ENCODE measurements at regions not wholly inside any gene's neighbourhood (a gene's known extent, or its start where the extent isn't known, plus 50 kb on each side); places are given as distances from the start of the nearest gene placed in this dataset.
"Not testable (repeated sequence)": the region's sequence is repeated elsewhere in the genome, so short reads cannot be mapped to it uniquely, and the experiment has no call there.

DNA sequence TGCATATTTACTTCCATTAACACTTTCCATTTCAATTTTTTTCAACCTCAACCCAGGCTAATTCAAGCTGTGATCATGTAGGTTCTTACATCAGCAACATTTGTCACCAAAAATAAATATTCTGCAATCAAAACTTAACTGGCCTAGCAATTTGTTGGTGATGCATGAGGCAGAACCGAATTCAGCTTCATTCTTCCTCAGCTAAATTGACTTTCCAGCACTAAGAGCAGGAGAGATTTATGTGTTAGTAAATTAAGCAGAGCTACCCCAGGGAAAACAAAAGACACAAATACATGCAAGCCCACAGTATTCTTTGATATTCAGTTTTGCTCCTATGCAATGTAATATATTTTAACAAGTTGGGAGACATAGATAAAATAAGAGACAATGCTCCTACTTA lies 208.7 kb upstream of the NDST3 start:
- no peak for DNase-seq (ENCODE audit: low read depth, low spot score)
- no peak overlapping the region for H3K4me3 ChIP-seq (ENCODE audit: low read length)

DNA sequence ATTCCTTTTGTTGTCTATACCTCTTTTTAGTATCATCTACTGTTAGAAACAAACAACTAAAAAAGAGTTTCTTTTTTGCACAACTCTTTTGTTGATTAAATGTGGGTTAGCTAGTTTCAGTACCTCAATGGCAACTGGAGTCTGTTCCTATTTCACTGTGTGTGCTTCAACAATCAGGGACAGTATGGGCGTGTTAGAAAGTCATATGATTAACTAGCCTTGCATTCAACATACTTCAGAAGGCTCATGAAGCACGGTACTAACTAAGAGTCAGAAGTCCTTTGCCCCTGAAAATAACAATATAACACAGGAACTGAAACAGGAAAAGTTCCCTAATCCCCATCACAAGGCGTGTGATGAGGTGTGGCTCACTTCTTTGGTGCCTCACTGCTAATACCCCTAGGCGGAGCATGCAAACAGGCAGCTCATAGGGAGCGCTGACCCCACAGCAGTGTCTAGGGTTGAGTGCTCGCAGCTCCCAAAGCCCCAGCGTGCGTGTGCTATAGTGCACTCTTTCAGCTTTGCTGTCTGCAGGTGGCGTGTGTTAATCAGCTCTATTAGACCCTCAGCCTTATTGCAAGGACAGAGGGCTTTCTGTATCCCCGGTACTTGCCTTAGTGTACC lies 203.1 kb upstream of the NDST3 start:
- DNase-seq (ENCODE audit: low read depth, low spot score), result no peak
- no peak overlapping the region for H3K4me3 ChIP-seq (ENCODE audit: low read length)

DNA sequence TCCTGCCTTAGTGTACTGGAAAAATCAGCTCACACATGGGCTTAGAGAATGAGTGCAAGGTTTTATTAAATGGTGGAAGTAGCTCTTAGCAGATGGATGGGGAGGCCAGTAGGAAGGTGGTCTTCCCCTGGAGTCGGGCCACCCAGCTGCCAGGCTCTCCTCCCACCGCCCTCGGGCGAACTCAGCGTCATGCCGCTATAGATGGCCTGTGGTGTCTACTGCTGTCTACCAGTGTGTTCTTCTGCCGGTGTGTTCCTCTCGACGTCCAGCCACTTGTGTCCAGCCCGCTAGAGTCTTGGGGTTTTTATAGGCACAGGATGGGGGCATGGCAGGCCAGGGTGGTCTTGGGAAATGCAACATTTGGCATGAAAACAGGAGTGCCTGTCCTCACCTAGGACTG lies 198.7 kb upstream of the NDST3 start:
- DNase-seq (ENCODE audit: low read depth, low spot score), result no peak
- H3K4me3 ChIP-seq (ENCODE audit: low read length), result no peak overlapping the region

DNA sequence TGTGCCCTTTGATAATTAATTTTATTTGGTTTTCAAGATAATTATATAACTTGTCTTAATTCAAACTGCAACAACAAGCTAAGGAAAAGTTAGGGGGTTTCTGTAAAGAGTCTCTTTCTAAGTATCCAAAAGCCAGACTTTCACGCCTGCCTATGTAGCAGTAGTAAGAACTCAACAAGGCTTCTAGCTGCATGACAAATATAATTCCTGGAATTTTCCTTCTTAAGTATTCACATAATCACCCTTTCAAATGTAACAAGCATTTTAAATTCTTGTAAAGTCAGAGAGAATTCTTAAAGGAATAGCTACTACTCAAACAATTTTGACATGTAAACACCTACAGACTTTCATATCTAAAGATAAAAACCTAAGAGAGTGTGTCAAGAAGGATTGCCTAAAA lies 189.7 kb upstream of the NDST3 start:
- H3K4me3 ChIP-seq (ENCODE audit: low read length), result no peak overlapping the region
- DNase-seq (ENCODE audit: low read depth, low spot score), result no peak

DNA sequence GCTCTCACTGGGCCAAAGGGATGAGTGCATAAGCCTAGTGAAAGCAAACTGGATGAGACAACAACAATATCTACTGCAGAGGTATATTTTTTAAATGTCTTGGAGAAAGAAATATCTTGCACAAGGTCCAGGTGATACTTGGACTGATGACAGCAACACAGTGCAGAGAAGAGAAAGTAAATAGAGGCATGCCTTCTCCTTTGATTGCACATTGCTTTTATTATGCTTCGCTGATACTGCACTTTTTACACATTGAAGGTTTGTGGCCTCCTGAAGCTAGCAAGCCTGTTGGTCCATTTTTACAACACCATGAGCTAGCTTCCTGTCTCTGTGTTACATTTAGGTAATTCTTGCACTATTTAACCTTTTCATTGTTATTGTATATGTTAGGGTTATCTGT lies 189.0 kb upstream of the NDST3 start:
- H3K4me3 ChIP-seq (ENCODE audit: low read length), result no peak overlapping the region
- no peak for DNase-seq (ENCODE audit: low read depth, low spot score)

DNA sequence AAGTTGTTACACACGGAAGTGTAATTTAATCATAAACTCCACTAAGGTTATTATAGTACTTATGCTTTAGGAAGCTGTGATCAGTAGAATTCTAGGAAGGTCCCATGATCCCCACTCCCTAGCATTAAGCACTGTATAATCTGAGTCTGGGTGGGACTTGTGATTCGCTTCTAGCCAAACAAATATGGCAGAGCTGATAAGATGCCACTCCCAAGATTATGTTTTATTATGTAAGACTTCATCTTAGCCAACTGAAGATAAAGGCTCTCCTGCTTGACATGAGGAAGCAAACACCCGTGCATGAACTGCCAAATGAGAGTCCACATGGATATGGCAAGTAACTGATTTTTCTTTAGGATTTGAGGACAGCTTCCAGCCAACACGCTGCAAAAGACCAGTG lies 186.4 kb upstream of the NDST3 start:
- H3K4me3 ChIP-seq (ENCODE audit: low read length), result no peak overlapping the region
- DNase-seq (ENCODE audit: low read depth, low spot score), result no peak

DNA sequence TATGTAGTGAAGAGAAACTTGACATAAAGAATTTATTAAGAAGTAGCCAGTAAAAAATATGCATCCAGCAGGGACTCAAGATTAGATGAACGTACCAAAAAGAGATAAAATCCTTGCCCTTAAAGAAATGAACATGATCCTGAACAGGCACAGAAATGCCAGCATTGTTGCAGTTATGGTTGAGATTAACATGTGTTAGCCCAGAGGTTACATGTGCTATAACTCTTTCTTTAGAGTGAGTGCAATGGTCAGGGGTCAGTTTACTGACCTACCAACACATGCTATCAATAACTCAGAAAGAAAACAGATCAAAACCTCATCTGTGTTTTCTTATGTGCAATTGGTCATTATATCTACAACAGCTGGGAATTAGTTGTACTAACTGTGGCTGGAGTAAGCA lies 166.1 kb upstream of the NDST3 start:
- no peak for DNase-seq (ENCODE audit: low read depth, low spot score)
- H3K4me3 ChIP-seq (ENCODE audit: low read length), result no peak overlapping the region

DNA sequence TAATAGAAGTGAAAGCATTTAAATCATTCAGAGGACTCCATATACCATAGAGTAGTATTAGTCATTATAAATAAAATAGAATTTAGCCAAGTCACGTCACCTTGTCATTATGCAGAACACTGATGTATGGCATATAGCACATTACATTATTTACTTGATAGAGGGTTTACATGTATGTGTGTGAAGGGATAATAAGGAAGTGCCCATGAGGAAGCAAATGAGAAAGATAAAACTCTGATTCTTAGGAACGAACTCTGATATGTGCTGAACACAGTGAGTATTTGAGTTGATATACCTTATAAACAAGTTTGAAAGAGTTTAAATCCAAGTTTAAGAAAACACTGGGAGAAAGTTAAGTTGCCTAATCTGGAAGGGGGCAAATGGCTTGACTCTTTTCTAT lies 160.5 kb upstream of the NDST3 start:
- no peak overlapping the region for H3K4me3 ChIP-seq (ENCODE audit: low read length)

DNA sequence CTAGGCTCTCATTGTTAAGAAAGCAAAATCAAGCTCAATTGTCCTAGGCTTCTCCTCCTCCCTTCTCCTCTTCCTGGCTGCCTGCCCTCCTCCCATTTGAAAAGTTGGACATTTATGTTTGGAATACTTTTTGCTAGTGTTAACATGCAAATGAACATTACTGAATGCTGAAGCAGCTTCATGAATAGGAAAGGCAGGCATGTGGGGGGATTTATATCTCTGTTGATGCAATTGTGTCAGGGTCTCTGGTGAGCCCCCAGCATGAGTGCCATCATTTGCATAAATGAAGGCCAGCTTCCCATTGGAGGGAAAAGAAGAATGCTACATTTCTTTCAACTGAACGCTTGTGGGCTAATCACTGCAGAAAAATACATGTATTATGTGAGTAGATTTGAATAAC lies 160.1 kb upstream of the NDST3 start:
- no peak for DNase-seq (ENCODE audit: low read depth, low spot score)
- no peak overlapping the region for H3K4me3 ChIP-seq (ENCODE audit: low read length)

More for the DNA sequence above, 160.5 kb upstream of the NDST3 start:
- no peak for DNase-seq (ENCODE audit: low read depth, low spot score)

DNA sequence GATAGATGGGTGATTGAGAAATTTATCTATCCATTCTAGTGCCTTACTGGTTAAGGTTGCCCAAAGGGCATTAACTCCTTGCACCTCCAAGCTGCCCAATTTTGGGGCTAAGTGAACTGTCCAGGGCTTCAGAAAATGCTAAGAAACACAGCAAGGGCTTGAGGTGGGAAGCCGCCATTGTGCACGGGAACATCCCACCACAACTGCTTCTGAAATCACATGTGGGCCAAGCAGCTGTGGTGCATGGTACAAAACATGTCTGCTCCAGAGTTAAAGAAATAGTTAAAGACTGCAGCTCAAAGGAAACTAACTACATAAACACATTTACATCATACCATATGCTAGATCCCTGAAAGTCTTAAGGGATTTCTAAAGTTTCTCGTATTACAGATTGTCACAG lies 144.3 kb upstream of the NDST3 start:
- DNase-seq (ENCODE audit: low read depth, low spot score), result no peak
- H3K4me3 ChIP-seq (ENCODE audit: low read length), result no peak overlapping the region

DNA sequence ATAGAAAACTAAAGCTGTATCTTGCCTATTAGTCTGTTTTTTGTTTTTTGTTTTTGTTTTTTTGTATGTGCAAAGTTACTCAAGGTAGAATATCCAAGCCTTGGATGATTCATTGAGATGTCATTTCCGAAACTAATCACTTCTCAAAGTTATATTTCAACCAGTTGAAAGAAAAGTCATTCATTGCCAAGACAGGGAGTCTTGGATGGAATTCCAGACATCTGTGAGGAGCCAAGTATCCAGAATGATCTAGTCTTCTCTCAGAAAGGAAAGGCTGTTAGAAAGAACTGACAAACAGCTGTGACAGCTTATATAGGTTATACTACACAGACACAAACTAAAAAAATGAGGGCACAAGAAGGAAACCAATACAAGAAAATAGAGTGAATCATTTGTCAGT lies 141.1 kb upstream of the NDST3 start:
- DNase-seq (ENCODE audit: low read depth, low spot score), result no peak
- H3K4me3 ChIP-seq (ENCODE audit: low read length), result no peak overlapping the region

DNA sequence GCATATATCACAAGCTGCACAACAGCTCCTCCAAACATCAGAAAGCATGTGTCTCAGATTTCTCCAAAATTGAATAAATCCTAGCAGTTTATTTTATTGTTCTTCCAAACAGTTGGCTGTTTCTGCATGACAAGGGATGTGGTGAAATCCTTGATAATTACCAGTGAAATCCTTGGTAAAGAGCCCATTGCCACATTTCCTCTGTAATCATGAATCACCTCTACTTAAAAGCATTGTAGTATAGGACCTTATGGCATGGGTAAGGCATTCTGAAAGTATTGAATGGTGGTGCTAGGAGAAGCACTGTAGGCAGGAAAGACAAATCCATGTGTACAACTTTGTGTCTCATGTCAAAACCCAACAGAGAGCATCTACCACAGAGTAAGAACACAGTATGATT lies 135.8 kb upstream of the NDST3 start:
- DNase-seq (ENCODE audit: low read depth, low spot score), result no peak
- H3K4me3 ChIP-seq (ENCODE audit: low read length), result no peak overlapping the region

DNA sequence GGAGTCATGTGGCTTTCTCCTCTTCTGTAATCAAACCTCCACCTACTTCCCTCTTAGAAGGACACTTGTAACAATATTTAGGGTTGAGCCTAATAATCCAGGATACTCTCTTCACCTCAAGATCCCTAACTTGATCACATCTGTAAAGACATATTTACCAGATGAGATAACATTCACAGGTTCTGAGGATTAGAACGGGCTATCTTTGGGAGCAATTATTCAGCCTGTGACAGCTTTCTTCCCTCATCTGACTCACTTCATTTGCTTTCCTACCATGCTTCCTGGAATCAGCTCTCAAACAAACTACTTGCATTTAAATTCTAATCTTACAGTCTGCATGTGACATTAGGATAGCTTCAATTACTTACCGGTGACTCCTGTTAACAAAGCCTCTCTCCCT lies 133.5 kb upstream of the NDST3 start:
- DNase-seq (ENCODE audit: low read depth, low spot score), result no peak
- no peak overlapping the region for H3K4me3 ChIP-seq (ENCODE audit: low read length)

DNA sequence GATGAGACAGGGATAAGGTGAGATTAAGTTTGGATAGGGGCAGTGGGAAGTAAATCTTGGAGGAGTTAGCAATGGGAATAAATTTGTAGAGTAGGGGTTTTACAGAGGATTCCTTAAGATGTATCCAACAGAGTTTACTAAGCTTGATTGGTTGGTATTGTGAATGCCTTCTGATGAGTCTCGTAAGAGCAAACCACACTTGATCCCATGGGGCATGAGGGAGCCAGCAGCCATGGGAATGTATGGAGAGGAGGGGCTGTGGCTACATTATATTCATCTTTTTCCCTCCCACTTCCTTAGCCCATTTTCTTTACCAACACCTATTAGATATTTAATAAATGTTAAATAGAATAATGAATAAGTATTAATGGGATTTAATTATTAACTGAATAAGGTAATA lies 126.6 kb upstream of the NDST3 start:
- no peak overlapping the region for H3K4me3 ChIP-seq (ENCODE audit: low read length)
- DNase-seq (ENCODE audit: low read depth, low spot score), result no peak

DNA sequence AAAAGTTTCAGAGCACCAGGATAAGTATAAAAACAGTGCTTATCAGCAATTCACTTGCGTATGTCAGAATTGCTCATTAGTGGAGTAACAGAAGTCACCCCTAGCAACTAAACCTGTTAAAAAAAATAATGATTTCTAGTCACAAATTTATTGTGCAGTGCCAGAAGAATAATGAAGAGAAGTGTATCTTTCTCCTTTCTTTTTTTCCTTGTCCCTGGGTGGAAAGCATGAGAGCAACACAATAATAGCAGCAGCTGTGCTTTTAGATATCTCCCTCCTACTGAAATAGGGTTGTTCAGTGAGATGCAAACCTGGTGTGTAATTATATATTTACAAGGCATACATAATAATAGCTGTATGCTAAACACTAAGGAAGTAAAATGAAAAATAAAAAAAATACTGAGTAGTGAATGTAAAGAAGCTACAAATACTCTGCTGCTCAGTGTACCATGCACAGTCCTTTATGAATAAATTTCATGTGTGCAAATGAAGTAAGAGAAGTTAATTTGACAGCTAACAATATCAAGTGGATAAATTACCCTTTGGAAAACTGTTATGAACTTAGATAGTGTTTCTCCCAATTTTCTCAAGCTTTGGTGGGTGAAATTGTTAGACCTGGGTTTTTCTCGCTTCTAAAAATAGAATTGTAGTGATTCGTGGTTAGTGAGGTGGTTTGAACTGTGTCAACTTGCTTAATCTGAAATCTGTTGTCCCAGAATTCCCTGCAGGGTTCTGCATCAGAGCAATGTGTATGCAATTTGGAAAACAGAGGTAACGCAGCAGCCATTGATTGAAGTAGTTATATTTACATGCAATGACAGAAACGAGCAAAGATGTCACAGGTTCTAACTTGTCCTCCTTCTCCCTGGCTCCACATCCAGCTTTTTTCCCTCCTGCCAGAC lies 125.7 kb upstream of the NDST3 start:
- no peak for DNase-seq (ENCODE audit: low read depth, low spot score)
- H3K4me3 ChIP-seq (ENCODE audit: low read length), result no peak overlapping the region

DNA sequence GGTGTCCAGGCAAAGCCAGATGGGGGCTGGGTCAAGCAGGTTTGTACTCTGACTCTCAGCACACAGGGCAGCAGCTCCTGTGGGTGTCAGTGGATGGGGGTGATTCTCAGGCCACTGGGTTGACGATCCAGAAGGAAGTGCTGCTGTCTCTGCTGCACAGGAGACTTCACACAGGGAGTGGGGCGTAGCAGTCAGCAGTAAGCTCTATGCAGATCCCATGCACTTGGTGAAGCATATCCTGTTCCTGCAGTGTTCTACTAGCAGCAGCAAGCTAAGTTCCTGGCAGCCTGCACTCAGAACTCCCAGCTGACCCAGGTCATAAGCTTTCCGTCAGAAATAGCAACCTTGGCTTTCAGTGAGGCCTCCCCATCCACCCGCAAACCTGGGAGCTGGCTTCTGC lies 117.6 kb upstream of the NDST3 start:
- no peak for DNase-seq (ENCODE audit: low read depth, low spot score)
- H3K4me3 ChIP-seq (ENCODE audit: low read length), result no peak overlapping the region

DNA sequence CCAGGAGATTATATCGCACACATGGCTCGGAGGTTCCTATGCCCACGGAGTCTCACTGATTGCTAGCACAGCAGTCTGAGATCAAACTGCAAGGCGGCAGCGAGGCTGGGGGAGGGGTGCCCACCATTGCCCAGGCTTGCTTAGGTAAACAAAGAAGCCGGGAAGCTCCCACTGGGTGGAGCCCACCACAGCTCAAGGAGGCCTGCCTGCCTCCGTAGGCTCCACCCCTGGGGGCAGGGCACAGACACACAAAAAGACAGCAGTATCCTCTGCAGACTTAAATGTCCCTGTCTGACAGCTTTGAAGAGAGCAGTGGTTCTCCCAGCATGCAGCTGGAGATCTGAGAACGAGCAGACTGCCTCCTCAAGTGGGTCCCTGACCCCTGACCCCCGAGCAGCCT lies 112.0 kb upstream of the NDST3 start:
- DNase-seq (ENCODE audit: low read depth, low spot score); H3K4me3 ChIP-seq (ENCODE audit: low read length): not testable (repeated sequence)

DNA sequence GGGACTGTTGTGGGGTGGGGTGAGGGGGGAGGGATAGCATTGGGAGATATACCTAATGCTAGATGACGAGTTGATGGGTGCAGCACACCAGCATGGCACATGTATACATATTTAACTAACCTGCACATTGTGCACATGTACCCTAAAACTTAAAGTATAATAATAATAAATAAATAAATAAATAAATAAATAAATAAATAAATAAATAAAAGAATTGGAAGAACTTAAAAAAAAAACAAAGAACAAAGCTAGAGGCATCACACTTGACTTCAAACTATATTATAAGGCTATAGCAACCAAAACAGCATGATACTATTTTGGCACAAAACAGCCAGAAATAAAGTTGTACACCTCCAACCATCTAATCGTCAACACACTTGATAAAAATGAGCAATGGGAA lies 106.5 kb upstream of the NDST3 start:
- H3K4me3 ChIP-seq (ENCODE audit: low read length); DNase-seq (ENCODE audit: low read depth, low spot score): not testable (repeated sequence)

DNA sequence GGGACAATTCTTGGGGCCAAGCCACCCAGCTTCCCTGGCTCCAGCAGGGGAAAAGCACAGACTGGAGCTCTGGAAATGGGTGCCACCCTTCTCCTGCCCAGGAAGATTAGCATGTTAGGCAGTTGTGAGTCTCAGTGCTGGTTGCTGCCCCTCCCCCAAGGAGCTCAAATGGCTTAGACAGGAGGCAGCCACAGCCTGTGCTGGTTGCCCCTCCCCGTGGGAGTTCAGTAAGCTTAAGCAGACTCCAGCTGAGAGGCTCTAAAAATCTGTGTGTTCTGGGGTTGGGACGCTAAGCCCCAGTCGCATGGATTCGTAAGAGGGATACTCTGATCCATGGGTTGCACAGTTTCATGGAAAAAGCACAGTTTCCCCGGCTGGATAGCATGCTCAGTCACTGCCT lies 92.7 kb upstream of the NDST3 start:
- peak; percentile 22 for DNase-seq (ENCODE audit: low read depth, low spot score)
- no peak overlapping the region for H3K4me3 ChIP-seq (ENCODE audit: low read length)

DNA sequence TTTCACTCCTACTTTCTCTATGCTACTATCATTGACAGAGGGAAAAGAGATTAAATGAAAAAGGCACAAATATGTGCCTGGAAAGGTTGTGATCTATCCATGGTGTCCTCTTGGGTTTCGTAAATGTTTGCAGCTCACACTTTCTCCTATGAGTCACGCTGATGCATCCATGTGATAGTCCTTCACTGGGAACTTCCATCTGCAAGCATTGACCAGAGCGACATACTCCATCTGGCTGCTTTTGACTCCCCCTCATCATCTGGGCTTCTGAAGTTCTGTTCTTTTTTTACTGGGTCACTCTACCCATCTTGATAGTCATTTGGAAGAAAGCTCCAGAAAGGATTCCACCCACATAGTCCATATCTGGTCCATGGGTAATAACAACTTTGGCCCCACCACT lies 84.7 kb upstream of the NDST3 start:
- H3K4me3 ChIP-seq (ENCODE audit: low read length), result no peak overlapping the region
- no peak for DNase-seq (ENCODE audit: low read depth, low spot score)

DNA sequence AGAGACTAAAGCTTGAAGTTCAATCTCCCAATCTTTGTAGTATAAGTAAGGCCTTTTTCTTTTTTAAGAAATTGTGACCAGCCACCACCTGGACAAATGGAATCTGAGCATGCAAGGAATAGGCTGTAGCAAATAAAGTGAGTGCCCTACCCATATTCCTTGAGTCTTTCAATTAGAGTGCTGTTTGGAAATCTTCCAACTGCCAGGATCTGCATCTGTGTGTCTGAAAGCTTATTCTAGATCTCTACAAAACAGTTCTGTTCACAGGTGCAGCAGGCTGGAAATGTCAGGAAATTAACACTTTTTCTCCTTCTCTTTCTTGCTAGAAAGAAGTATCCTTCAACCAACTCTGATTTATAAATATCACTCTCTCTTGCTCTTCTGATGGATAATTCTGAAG lies 76.7 kb upstream of the NDST3 start:
- DNase-seq (ENCODE audit: low read depth, low spot score), result no peak
- H3K4me3 ChIP-seq (ENCODE audit: low read length), result no peak overlapping the region
